A673 (cell line): ENCODE measurements at regions not wholly inside any gene's neighbourhood (a gene's known extent, or its start where the extent isn't known, plus 50 kb on each side); places are given as distances from the start of the nearest gene placed in this dataset.
A peak's percentile ranks its signal among the peaks of the same experiment; 100 is the strongest.

Source experiments
- BruUV-seq: library from RNA; stranded (reverse); fragments of 400-500 nt; replicated peaks from 2 replicates; lab custom pipeline; 2021; lab: Mats Ljungman, UMichigan
- CTCF ChIA-PET: fragments of 300-600 bp; sonication (Branson Sonifier 250); formaldehyde crosslinking; loops from one replicate; lab custom pipeline; 2022; ENCODE audit warnings: antibody characterized with exemption; lab: Charles Lee
- POLR2A ChIA-PET: fragments of 300-600 bp; sonication (Branson Sonifier 250); formaldehyde crosslinking; loops from one replicate; lab custom pipeline; 2022; ENCODE audit warnings: antibody characterized with exemption; ENCODE audit not compliant: low non-redundant PET; lab: Charles Lee
- DNase-seq: peaks from one replicate; pipeline ENCODE4 v3.0.0-alpha.2; 2015; ENCODE audit warnings: low spot score
- H3K27ac ChIP-seq: fragments of 200-600 bp; sonication (generic); 2 replicates; pipeline ENCODE4 v1.5.1; 2016; ENCODE audit warnings: mixed run types, low read depth, mild to moderate bottlenecking, mixed read lengths, antibody characterized with exemption, low read length; ENCODE audit not compliant: poor library complexity, severe bottlenecking
- H3K27me3 ChIP-seq: fragments of 200-600 bp; sonication (generic); replicated peaks from 2 replicates; pipeline ENCODE4 v1.6.1; 2017; ENCODE audit warnings: mixed run types, low read depth, mild to moderate bottlenecking, mixed read lengths, antibody characterized with exemption, low read length; ENCODE audit not compliant: insufficient read depth, poor library complexity
- H3K36me3 ChIP-seq: fragments of 200-600 bp; sonication (generic); 2 replicates; pipeline ENCODE4 v1.6.1; 2016; ENCODE audit warnings: mixed run types, mild to moderate bottlenecking, mixed read lengths, antibody characterized with exemption, low read length; ENCODE audit not compliant: insufficient read depth, poor library complexity, severe bottlenecking
- H3K4me1 ChIP-seq: fragments of 200-600 bp; sonication (generic); 2 replicates; pipeline ENCODE4 v1.6.1; 2017; ENCODE audit warnings: mixed run types, mild to moderate bottlenecking, mixed read lengths, antibody characterized with exemption, low read length; ENCODE audit not compliant: insufficient read depth, poor library complexity, severe bottlenecking
- H3K4me3 ChIP-seq: fragments of 200-600 bp; sonication (generic); 2 replicates; pipeline ENCODE4 v1.5.1; 2016; ENCODE audit warnings: low read depth, mixed run types, mild to moderate bottlenecking, mixed read lengths, low read length; ENCODE audit not compliant: poor library complexity, severe bottlenecking
- H3K9me3 ChIP-seq: fragments of 200-600 bp; sonication (generic); 2 replicates; pipeline ENCODE4 v1.6.1; 2016; ENCODE audit warnings: mixed run types, low read depth, mild to moderate bottlenecking, mixed read lengths, antibody characterized with exemption, low read length; ENCODE audit not compliant: poor library complexity, severe bottlenecking
- CTCF ChIP-seq: fragments of 300-800, 200-600 bp; sonication (generic); conservative IDR thresholded peaks from 2 replicates; pipeline ENCODE4 v1.5.1; 2017; ENCODE audit warnings: low read depth, mild to moderate bottlenecking, antibody characterized with exemption, low read length, moderate library complexity, mixed read lengths
- EZH2 ChIP-seq: fragments of 200-600 bp; sonication (generic); IDR thresholded peaks from 2 replicates; pipeline ENCODE4 v1.6.1; 2017; ENCODE audit warnings: borderline replicate concordance, low read depth, mild to moderate bottlenecking, mixed read lengths, antibody characterized with exemption, low read length; ENCODE audit not compliant: poor library complexity, severe bottlenecking
- intact Hi-C: fragments of 100-400 bp; cut with micrococcal nuclease; formaldehyde crosslinking; loops from one replicate; pipeline ENCODE4 v1.10.0; 2022; ENCODE audit not compliant: unreplicated experiment

- CTCF ChIA-PET: interaction anchor here (0.6 kb wide), 1 partner anchor 182 kb away, joined by 3 read pairs; no protein-coding TSS in a partner anchor
- H3K27ac ChIP-seq: no peak overlapping the region
- intact Hi-C loops: no loop called here
- no peak for DNase-seq
- POLR2A ChIA-PET: no interaction called here
- H3K27me3 ChIP-seq: no peaks in the 10 kb centered on the region
- H3K4me1 ChIP-seq: no peaks in the 10 kb centered on the region
- H3K36me3 ChIP-seq: no peaks in the 10 kb centered on the region
- TF ChIP-seq EZH2 (no peak), CTCF (no peak)
- no peak overlapping the region for H3K4me3 ChIP-seq
- BruUV-seq: no TSS peak
- no peaks in the 10 kb centered on the region for H3K9me3 ChIP-seq
Measured at GRCh38 chr4:110953898-110954297, 331.0 kb upstream of the PITX2 start.

GRCh38 chr4:110955748-110956147 is 332.9 kb upstream of the PITX2 start:
- no TSS peak for BruUV-seq
- ChIA-PET CTCF (no interaction called here), POLR2A (no interaction called here)
- no peak for TF ChIP-seq CTCF
- TF ChIP-seq EZH2: no peak
- H3K27ac ChIP-seq: no peak overlapping the region
- no peaks in the 10 kb centered on the region for H3K36me3 ChIP-seq
- intact Hi-C loops: no loop called here
- H3K9me3 ChIP-seq: no peaks in the 10 kb centered on the region
- H3K27me3 ChIP-seq: no peaks in the 10 kb centered on the region
- no peak for DNase-seq
- H3K4me3 ChIP-seq: no peak overlapping the region
- no peaks in the 10 kb centered on the region for H3K4me1 ChIP-seq

GRCh38 chr4:110959041-110959643 is 336.3 kb upstream of the PITX2 start:
- ChIA-PET CTCF (no interaction called here), POLR2A (no interaction called here)
- H3K27ac ChIP-seq: no peak overlapping the region
- TF ChIP-seq EZH2 (no peak), CTCF (peak; percentile 65)
- no peaks in the 10 kb centered on the region for H3K9me3 ChIP-seq
- no TSS peak for BruUV-seq
- intact Hi-C loops: loop anchor here (2.0 kb wide), 1 partner anchor 320 kb away; no protein-coding TSS in a partner anchor
- no peaks in the 10 kb centered on the region for H3K27me3 ChIP-seq
- H3K4me3 ChIP-seq: no peak overlapping the region
- no peaks in the 10 kb centered on the region for H3K36me3 ChIP-seq
- no peaks in the 10 kb centered on the region for H3K4me1 ChIP-seq
- peak; percentile 40 for DNase-seq
